HEK293T (cell line): ENCODE measurements at regions not wholly inside any gene's neighbourhood (a gene's known extent, or its start where the extent isn't known, plus 50 kb on each side); places are given as distances from the start of the nearest gene placed in this dataset.

Experiments used
- ELF4 ChIP-seq: fragments of 450-650 bp; IDR thresholded peaks from 2 replicates; pipeline ENCODE4 v1.6.1; 2017; ENCODE audit warnings: antibody characterized with exemption
- FOXK2 ChIP-seq: fragments of 450-650 bp; IDR thresholded peaks from 2 replicates; pipeline ENCODE4 v1.6.1; 2016; ENCODE audit warnings: mild to moderate bottlenecking
- FOXM1 ChIP-seq: fragments of 450-650 bp; IDR thresholded peaks from 2 replicates; pipeline ENCODE4 v1.6.1; 2017; ENCODE audit warnings: mild to moderate bottlenecking, borderline replicate concordance
- HDGF ChIP-seq: fragments of 450-650 bp; IDR thresholded peaks from 2 replicates; pipeline ENCODE4 v1.6.1; 2017; ENCODE audit warnings: antibody characterized with exemption, borderline replicate concordance
- LEF1 ChIP-seq: fragments of 450-650 bp; IDR thresholded peaks from 2 replicates; pipeline ENCODE4 v1.6.1; 2017; ENCODE audit warnings: mild to moderate bottlenecking, borderline replicate concordance
- SP1 ChIP-seq: fragments of 450-650 bp; IDR thresholded peaks from 2 replicates; pipeline ENCODE4 v1.6.1; 2017

- TF ChIP-seq SP1, result no peak
- TF ChIP-seq ELF4, result no peak
- TF ChIP-seq HDGF, result no peak
- TF ChIP-seq FOXK2, result no peak
- TF ChIP-seq LEF1, result no peak
- no peak for TF ChIP-seq FOXM1
Observed at GRCh38 chr9:90074316-90074962, 469.6 kb downstream of the GADD45G start.
